ENCODE measurements at regions not wholly inside any gene's neighbourhood (a gene's known extent, or its start where the extent isn't known, plus 50 kb on each side); places are given as distances from the start of the nearest gene placed in this dataset.
"Not testable (repeated sequence)": the region's sequence is repeated elsewhere in the genome, so short reads cannot be mapped to it uniquely, and the experiment has no call there.

- DNase-seq (ENCODE audit: low read depth in 2 of 2), result not testable (repeated sequence)
Observed at GRCh38 chr6:85750146-85750545, 107.5 kb upstream of the SYNCRIP start.

- DNase-seq (ENCODE audit: low read depth in 2 of 2), result no peak
Observed at GRCh38 chr6:85749236-85749635, 106.5 kb upstream of the SYNCRIP start.

- DNase-seq (ENCODE audit: low read depth in 2 of 2), result no peak
Observed at GRCh38 chr6:85747666-85748065, 105.0 kb upstream of the SYNCRIP start.

- no peak for DNase-seq (ENCODE audit: low read depth in 2 of 2)
Observed at GRCh38 chr6:85747093-85747492, 104.4 kb upstream of the SYNCRIP start.

- no peak for DNase-seq (ENCODE audit: low read depth in 2 of 2)
Observed at GRCh38 chr6:85744433-85744970, 101.8 kb upstream of the SYNCRIP start.

DNA sequence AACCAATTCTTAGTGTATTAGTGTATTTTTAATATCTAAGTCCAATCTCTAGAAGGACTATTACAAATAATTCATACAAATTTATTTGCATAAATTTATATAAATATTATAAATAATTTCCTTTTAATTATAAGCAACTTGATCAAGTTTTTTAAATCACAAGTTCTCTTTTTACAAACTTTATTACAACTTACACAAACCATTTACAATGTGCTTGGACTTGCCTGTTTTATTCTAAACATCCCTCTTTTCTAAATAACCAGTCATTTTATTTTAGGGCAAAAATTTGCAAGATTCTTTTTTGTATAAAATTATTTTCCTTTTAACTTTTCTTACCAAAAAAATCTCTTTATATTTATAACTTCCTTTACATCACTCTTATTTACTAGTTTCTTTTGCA lies 83.5 kb upstream of the SYNCRIP start:
- DNase-seq (ENCODE audit: low read depth in 2 of 2), result no peak

DNA sequence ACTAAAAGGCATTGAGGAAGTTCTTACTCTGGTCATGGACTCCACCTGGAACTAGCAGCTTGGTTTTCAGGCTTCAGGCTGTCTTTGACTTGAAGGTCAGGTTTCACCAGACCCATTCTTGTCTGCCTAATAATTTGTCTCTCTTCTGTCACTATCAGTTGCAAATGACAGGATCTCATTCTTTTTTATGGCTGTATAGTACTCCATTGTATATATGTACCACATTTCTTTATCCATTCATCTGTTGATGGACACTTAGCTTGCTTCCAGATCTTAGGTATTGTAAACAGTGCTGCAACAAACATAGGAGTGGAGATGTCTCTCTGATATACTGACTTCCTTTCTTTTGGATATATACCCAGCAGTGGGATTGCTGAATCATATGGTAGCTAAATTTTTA lies 73.1 kb upstream of the SYNCRIP start:
- DNase-seq (ENCODE audit: low read depth in 2 of 2), result no peak

DNA sequence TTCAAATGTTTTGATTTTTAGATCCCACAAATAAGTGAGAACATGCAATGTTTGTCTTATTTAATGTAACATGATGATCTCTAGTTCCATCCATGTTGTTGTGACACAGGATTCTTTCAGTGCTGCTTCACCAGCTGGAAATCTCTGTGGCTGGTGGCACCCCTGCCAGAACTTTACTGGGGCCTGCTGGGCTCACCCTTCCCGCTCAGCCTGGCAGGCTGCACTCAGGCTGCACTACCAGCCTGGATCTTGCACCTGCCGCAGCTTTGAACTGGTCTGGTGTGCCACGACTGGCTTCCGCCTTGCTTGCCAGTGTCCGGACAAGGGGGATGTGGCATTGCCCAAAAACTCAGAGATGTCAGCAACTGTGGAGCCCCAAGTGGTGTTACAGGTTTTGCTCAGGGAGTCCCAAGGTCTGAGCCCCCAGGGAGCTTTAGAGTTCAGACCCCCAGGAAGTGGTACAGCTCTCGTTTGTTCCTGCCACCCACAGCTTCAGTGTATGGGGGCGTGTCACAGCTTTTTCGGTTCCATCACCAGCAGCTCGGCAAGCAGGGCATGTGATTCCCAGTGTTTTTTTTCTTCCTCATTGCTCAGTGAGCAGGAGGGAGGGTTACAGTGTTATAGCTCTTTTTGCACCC lies 72.3 kb upstream of the SYNCRIP start:
- DNase-seq (ENCODE audit: low read depth in 2 of 2), result no peak

DNA sequence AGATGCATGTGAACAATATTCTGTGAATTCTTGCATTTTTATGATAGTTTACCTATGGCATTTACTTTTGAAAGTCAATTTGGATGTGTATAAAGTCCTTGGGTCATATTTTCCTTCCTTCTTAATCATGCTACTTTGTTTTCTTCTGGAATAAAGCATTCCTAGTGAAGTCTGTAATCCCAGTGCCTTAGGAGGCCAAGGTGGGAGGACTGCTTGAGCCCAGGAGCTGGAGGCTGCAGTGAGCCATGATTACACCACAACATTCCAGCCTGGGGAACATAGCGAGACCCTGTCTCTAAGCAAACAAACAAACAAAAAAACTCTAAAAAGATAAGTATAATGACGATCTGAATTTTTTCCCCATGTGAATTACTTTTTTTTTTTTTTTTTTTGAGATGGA lies 69.7 kb upstream of the SYNCRIP start:
- no peak for DNase-seq (ENCODE audit: low read depth in 2 of 2)

GRCh38 chr6:85707515-85708145 lies 64.9 kb upstream of the SYNCRIP start:
- DNase-seq (ENCODE audit: low read depth in 2 of 2), result not testable (repeated sequence)

DNA sequence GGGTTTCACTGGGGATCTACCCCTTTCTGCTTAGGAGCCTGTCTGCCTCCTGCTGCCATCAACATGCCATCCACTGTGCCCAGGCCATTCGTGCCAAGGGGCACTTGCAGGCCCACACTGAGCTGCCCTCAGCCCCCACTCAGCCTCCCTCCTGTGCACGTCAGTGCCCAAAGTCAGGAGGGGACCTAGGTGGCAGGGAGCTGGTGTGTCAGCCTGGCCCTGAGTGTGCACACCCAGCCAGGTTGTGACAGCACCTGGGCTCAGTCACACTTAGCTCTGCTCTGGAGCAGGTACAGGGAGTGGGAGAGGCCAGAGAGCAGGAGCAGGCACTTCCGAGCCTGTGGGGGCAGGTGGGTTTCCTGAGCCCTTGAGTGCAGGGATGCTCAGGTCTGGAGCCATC lies 63.6 kb upstream of the SYNCRIP start:
- no peak for DNase-seq (ENCODE audit: low read depth in 2 of 2)

DNA sequence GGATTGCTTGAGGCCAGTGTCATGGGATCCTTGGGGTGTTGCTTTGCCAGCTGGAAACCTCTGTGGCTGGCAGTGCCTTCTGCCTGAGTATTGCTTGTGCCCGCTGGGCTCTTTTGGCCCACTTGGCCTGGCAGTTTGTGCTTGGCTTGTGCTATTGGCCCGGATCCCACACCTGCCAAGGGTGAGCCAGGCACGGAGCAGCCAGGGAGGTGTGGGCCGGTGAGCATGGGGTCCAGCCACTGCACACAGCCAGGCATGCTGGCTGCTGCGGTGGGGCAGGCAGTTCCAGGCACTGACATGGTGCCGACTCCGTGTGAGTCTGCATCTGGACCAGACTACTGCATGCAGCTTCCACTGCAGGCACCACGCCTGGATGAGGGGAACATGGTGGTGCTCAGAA lies 62.5 kb upstream of the SYNCRIP start:
- no peak for DNase-seq (ENCODE audit: low read depth in 2 of 2)

GRCh38 chr6:85703406-85703805 lies 60.7 kb upstream of the SYNCRIP start:
- no peak for DNase-seq (ENCODE audit: low read depth in 2 of 2)
